Right lobe of liver (tissue), 6 donors: ENCODE measurements at regions not wholly inside any gene's neighbourhood (a gene's known extent, or its start where the extent isn't known, plus 50 kb on each side); places are given as distances from the start of the nearest gene placed in this dataset.

ENCODE experiments used
- ATAC-seq, 4 donors: fragments of 200-7000 bp; cut with Tn5 transposase; one replicate each; pipeline ENCODE4 v1.9.1; 2020; ENCODE audit warnings: mild to moderate bottlenecking in 4 of 4, moderate library complexity in 4 of 4
- DNase-seq, 3 donors: peaks; one replicate each; pipeline ENCODE4 v3.0.0-alpha.2; 2020
- H3K27ac ChIP-seq, 3 donors: fragments of 200-600 bp; one replicate each; pipeline ENCODE4 v1.8.0; 2022
- H3K27me3 ChIP-seq, 2 donors: fragments of 200-600 bp; one replicate each; pipeline ENCODE4 v1.8.0; 2022
- H3K36me3 ChIP-seq, 4 donors: fragments of 200-600 bp; sonication (generic) in 1 of 4; one replicate each; pipeline versions ENCODE4 v1.5.1 to v1.8.0; 2017 to 2022; ENCODE audit warnings: control low read depth in 1 of 4
- H3K4me1 ChIP-seq, 4 donors: fragments of 200-600 bp; sonication (generic) in 1 of 4; one replicate each; pipeline versions ENCODE4 v1.5.1 to v1.8.0; 2017 to 2022; ENCODE audit warnings: control low read depth in 1 of 4
- H3K4me3 ChIP-seq, 3 donors: fragments of 200-600 bp; one replicate each; pipeline ENCODE4 v1.8.0; 2022
- H3K9me3 ChIP-seq, 4 donors: fragments of 200-600 bp; sonication (generic) in 1 of 4; one replicate each; pipeline versions ENCODE4 v1.5.1 to v1.8.0; 2017 to 2022; ENCODE audit warnings: control low read depth in 1 of 4
- POLR2A ChIP-seq: fragments of 450-650 bp; IDR thresholded peaks from one replicate; pipeline ENCODE4 v1.6.1; 2017; ENCODE audit warnings: antibody characterized with exemption, mild to moderate bottlenecking
- WGBS: methylation state at CpG from one replicate; pipeline ENCODE4 v1.1.6; 2018; ENCODE audit warnings: low coverage, low lambda C conversion rate; ENCODE audit not compliant: insufficient coverage; ENCODE audit errors: missing lambda C conversion rate; 5-methylcytosine and 5-hydroxymethylcytosine counted together
- intact Hi-C, 2 donors: fragments of 100-400 bp; cut with DNase I; formaldehyde crosslinking; loops; one replicate each; pipeline versions ENCODE4 v1.11.2 to v1.14.1; 2022
- TF ChIP-seq, protein P1 (sequence below), 4 donors: fragments of 200-600 bp in 3 of 4; fragments of 450-650 bp in 1 of 4; IDR thresholded peaks; one replicate each; pipeline versions ENCODE4 v1.5.1 to v1.8.0; 2016 to 2022; ENCODE audit warnings: antibody characterized with exemption in 4 of 4, mild to moderate bottlenecking in 2 of 4
- donor health status: DM: no; HTN: yes; CAD: no.
- donor health status: DM: no; HTN: no; CAD: no.
- donor health status: DM: no; HTN: no; CAD: no.
- donor health status: DM: no; HTN: yes; CAD: no.
- donor health status: DM: no; HTN: yes; CAD: no.

- Histone ChIP-seq H3K9me3 (no peaks in the 10 kb centered on the region), H3K27me3 (no peaks in the 10 kb centered on the region), H3K4me3 (no peak overlapping the region), H3K27ac (no peak overlapping the region), H3K4me1 (peaks cover 0 to 5% (median 0%) of the 10 kb centered on the region in 4 donors), H3K36me3 (no peaks in the 10 kb centered on the region)
- ATAC-seq (no peak), DNase-seq (no peak)
- WGBS, result 100% methylated on average over 1 of the region's 2 CpGs
- no peak for TF ChIP-seq POLR2A
- TF ChIP-seq, protein P1, sequence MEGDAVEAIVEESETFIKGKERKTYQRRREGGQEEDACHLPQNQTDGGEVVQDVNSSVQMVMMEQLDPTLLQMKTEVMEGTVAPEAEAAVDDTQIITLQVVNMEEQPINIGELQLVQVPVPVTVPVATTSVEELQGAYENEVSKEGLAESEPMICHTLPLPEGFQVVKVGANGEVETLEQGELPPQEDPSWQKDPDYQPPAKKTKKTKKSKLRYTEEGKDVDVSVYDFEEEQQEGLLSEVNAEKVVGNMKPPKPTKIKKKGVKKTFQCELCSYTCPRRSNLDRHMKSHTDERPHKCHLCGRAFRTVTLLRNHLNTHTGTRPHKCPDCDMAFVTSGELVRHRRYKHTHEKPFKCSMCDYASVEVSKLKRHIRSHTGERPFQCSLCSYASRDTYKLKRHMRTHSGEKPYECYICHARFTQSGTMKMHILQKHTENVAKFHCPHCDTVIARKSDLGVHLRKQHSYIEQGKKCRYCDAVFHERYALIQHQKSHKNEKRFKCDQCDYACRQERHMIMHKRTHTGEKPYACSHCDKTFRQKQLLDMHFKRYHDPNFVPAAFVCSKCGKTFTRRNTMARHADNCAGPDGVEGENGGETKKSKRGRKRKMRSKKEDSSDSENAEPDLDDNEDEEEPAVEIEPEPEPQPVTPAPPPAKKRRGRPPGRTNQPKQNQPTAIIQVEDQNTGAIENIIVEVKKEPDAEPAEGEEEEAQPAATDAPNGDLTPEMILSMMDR (IDR thresholded peaks at IDR 0.05), result no peak
- intact Hi-C loops, result no loop called here
These were observed 161.8 kb upstream of the NFIA start for GRCh38 chr1:60920561-60920960.

GRCh38 chr1:60918867-60919266 is 163.5 kb upstream of the NFIA start:
- Histone ChIP-seq H3K27ac (no peak overlapping the region), H3K9me3 (no peaks in the 10 kb centered on the region), H3K27me3 (no peaks in the 10 kb centered on the region), H3K4me1 (peaks cover 0 to 5% (median 0%) of the 10 kb centered on the region in 4 donors), H3K36me3 (no peaks in the 10 kb centered on the region), H3K4me3 (no peak overlapping the region)
- WGBS, result 71% methylated on average over 1 of the region's 1 CpG
- no peak for ATAC-seq
- no peak for DNase-seq
- intact Hi-C loops, result no loop called here
- TF ChIP-seq, protein P1 (IDR thresholded peaks at IDR 0.05), result no peak
- no peak for TF ChIP-seq POLR2A

DNA sequence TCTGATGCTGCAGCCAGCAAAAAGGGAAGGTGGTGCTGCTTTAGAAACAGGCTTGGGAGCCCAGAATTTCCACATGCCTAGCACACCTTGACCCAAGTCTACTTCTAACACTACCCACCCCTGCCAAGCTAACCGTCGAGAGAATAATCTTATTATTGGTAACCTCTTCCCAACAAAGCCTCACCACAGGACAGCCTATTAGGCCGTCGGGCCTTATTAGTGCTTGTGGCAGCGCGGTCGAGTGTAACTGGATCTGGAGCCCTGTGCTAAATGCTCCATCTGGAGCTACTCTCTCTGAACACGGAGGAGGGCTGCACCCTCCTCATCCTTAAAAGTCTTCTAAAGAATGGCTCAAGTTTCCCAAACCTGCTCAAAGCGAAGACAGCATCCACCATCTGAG is 165.5 kb upstream of the NFIA start:
- ATAC-seq (no peak), DNase-seq (no peak)
- no peaks in the 10 kb centered on the region for H3K9me3 ChIP-seq
- H3K4me3 ChIP-seq, result no peak overlapping the region
- no peaks in the 10 kb centered on the region for H3K36me3 ChIP-seq
- no peaks in the 10 kb centered on the region for H3K27me3 ChIP-seq
- WGBS, result 91% methylated on average over 6 of the region's 9 CpGs
- TF ChIP-seq POLR2A, result no peak
- H3K4me1 ChIP-seq, result peaks cover 0 to under 1% (median 0%) of the 10 kb centered on the region in 4 donors
- H3K27ac ChIP-seq, result no peak overlapping the region
- intact Hi-C loops, result no loop called here

DNA sequence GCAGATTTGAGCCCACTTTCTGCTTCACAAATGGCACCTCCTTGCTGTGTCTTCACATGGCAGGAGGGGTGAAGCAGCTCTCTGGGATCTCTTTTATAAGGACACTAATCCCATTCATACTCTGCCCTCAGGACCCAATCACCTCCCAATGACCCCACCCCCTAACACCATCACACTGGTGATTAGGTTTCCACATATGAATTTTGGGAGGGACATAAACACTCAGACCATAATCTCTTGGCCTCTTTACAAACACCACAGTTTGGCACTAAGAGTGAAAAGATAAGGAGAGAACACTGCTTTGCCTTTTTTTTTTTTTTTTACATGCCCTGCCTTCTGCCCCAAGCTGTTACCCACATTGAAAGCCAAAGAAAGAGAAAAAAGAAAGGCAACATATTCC is 166.2 kb upstream of the NFIA start:
- Histone ChIP-seq H3K36me3 (no peaks in the 10 kb centered on the region), H3K27ac (no peak overlapping the region), H3K9me3 (no peaks in the 10 kb centered on the region), H3K4me3 (no peak overlapping the region), H3K4me1 (no peaks in the 10 kb centered on the region), H3K27me3 (no peaks in the 10 kb centered on the region)
- TF ChIP-seq, protein P1 (IDR thresholded peaks at IDR 0.05), result no peak
- no peak for TF ChIP-seq POLR2A
- intact Hi-C loops, result no loop called here
- DNase-seq, result no peak
- ATAC-seq, result no peak

- intact Hi-C loops, result no loop called here
- H3K9me3 ChIP-seq, result no peaks in the 10 kb centered on the region
- TF ChIP-seq, protein P1 (IDR thresholded peaks at IDR 0.05), result no peak
- no peak for TF ChIP-seq POLR2A
- H3K27ac ChIP-seq, result no peak overlapping the region
- DNase-seq (no peak), ATAC-seq (no peak)
- H3K36me3 ChIP-seq, result no peaks in the 10 kb centered on the region
- WGBS, result 83% methylated on average over 6 of the region's 6 CpGs
- H3K4me1 ChIP-seq, result no peaks in the 10 kb centered on the region
- no peak overlapping the region for H3K4me3 ChIP-seq
- H3K27me3 ChIP-seq, result no peaks in the 10 kb centered on the region
These were observed 166.9 kb upstream of the NFIA start for GRCh38 chr1:60915441-60915840.
